IMR-90 (cell line): ENCODE measurements at regions not wholly inside any gene's neighbourhood (a gene's known extent, or its start where the extent isn't known, plus 50 kb on each side); places are given as distances from the start of the nearest gene placed in this dataset.

Experiments
- ATAC-seq: fragments of 200-7000 bp; cut with Tn5 transposase; 2 replicates; pipeline ENCODE4 v1.9.1; 2020; ENCODE audit warnings: low read depth, mild to moderate bottlenecking, moderate library complexity
- BruUV-seq: library from RNA; stranded (reverse); fragments of 400-500 nt; replicated peaks from 2 replicates; lab custom pipeline; 2021; lab: Mats Ljungman, UMichigan
- CTCF ChIA-PET: fragments of 300-600 bp; formaldehyde crosslinking; extraction: SDS; loops from one replicate; lab custom pipeline; 2021; ENCODE audit warnings: antibody characterized with exemption; lab: Yijun Ruan, JAX
- POLR2A ChIA-PET: fragments of 300-600 bp; sonication (Branson Sonifier 250); formaldehyde crosslinking; loops from one replicate; lab custom pipeline; 2022; ENCODE audit warnings: antibody characterized with exemption; ENCODE audit not compliant: unreplicated experiment; lab: Charles Lee
- DNase-seq: peaks from one replicate; pipeline ENCODE4 v3.0.0; 2013
- H2AFZ ChIP-seq: replicated peaks from 2 replicates; pipeline ENCODE3; 2013; ENCODE audit warnings: low read length, mild to moderate bottlenecking; ENCODE audit not compliant: poor library complexity
- H2AK5ac ChIP-seq: 2 replicates; pipeline ENCODE4 v1.6.1; 2013; ENCODE audit warnings: low read depth, low read length, inconsistent platforms
- H2AK9ac ChIP-seq: replicated peaks from 2 replicates; pipeline ENCODE3; 2013; ENCODE audit warnings: mild to moderate bottlenecking, low read depth, low read length, moderate library complexity; ENCODE audit not compliant: poor library complexity
- H2BK120ac ChIP-seq: 2 replicates; pipeline ENCODE4 v1.6.1; 2013; ENCODE audit warnings: low read depth, low read length, inconsistent platforms
- H2BK15ac ChIP-seq: 3 replicates; pipeline ENCODE4 v1.6.1; 2013; ENCODE audit warnings: low read depth, low read length, inconsistent platforms
- H2BK20ac ChIP-seq: 2 replicates; pipeline ENCODE4 v1.6.1; 2013; ENCODE audit warnings: low read depth, mild to moderate bottlenecking, inconsistent platforms, low read length, moderate library complexity
- H2BK5ac ChIP-seq: 2 replicates; pipeline ENCODE4 v1.6.1; 2013; ENCODE audit warnings: mild to moderate bottlenecking, low read depth, low read length, inconsistent platforms; ENCODE audit not compliant: poor library complexity, severe bottlenecking
- H3K14ac ChIP-seq: replicated peaks from 2 replicates; pipeline ENCODE4 v1.6.1; 2013; ENCODE audit warnings: low read depth, low read length, inconsistent platforms
- H3K18ac ChIP-seq: 2 replicates; pipeline ENCODE4 v1.6.1; 2013; ENCODE audit warnings: low read depth, low read length, control low read depth
- H3K23ac ChIP-seq: 2 replicates; pipeline ENCODE4 v1.6.1; 2013; ENCODE audit warnings: low read depth, low read length, inconsistent platforms
- H3K27ac ChIP-seq: 2 replicates; pipeline ENCODE4 v1.5.1; 2013; ENCODE audit warnings: mild to moderate bottlenecking, control low read depth, low read length; ENCODE audit not compliant: insufficient read depth
- H3K27me3 ChIP-seq: 2 replicates; pipeline ENCODE4 v1.6.1; 2013; ENCODE audit warnings: low read length; ENCODE audit not compliant: control insufficient read depth, insufficient read depth
- H3K36me3 ChIP-seq: 2 replicates; pipeline ENCODE4 v1.6.1; 2013; ENCODE audit warnings: low read length, mixed read lengths; ENCODE audit not compliant: control insufficient read depth, insufficient read depth
- H3K4ac ChIP-seq: 2 replicates; pipeline ENCODE4 v1.6.1; 2013; ENCODE audit warnings: low read depth, low read length, inconsistent platforms
- H3K4me1 ChIP-seq: 2 replicates; pipeline ENCODE4 v1.6.1; 2013; ENCODE audit warnings: low read length, mixed read lengths; ENCODE audit not compliant: control insufficient read depth, insufficient read depth
- H3K4me2 ChIP-seq: 2 replicates; pipeline ENCODE4 v1.6.1; 2013; ENCODE audit warnings: low read depth, mild to moderate bottlenecking, control low read depth, low read length, moderate library complexity
- H3K4me3 ChIP-seq: 2 replicates; pipeline ENCODE4 v1.5.1; 2013; ENCODE audit warnings: low read depth, mild to moderate bottlenecking, control low read depth, low read length, moderate library complexity; ENCODE audit not compliant: insufficient read depth
- H3K56ac ChIP-seq: 2 replicates; pipeline ENCODE4 v1.6.1; 2013; ENCODE audit warnings: low read length, inconsistent platforms; ENCODE audit not compliant: insufficient read depth; ENCODE audit errors: extremely low read depth
- H3K79me1 ChIP-seq, 2 experiments: 2 replicates each; pipeline ENCODE4 v1.6.1; 2013; ENCODE audit warnings: low read length in 2 of 2, inconsistent platforms in 1 of 2, low read depth in 1 of 2
- H3K9ac ChIP-seq: 2 replicates; pipeline ENCODE4 v1.6.1; 2013; ENCODE audit warnings: low read depth, low read length, control low read depth
- H3K9me1 ChIP-seq: 2 replicates; pipeline ENCODE4 v1.6.1; 2013; ENCODE audit warnings: low read length, inconsistent platforms; ENCODE audit not compliant: insufficient read depth
- H3K9me3 ChIP-seq: 2 replicates; pipeline ENCODE4 v1.6.1; 2013; ENCODE audit warnings: low read length; ENCODE audit not compliant: control insufficient read depth, insufficient read depth
- H4K20me1 ChIP-seq: 2 replicates; pipeline ENCODE4 v1.6.1; 2013; ENCODE audit warnings: low read length, inconsistent platforms; ENCODE audit not compliant: insufficient read depth
- H4K5ac ChIP-seq: 2 replicates; pipeline ENCODE4 v1.6.1; 2013; ENCODE audit warnings: mild to moderate bottlenecking, low read depth, low read length, control low read depth
- H4K8ac ChIP-seq, 2 experiments: 2 replicates each; pipeline ENCODE4 v1.6.1; 2013; ENCODE audit warnings: low read depth in 2 of 2, low read length in 2 of 2, control low read depth in 1 of 2, inconsistent platforms in 1 of 2
- H4K91ac ChIP-seq: 2 replicates; pipeline ENCODE4 v1.6.1; 2013; ENCODE audit warnings: low read depth, low read length, inconsistent platforms; ENCODE audit not compliant: insufficient read depth
- BHLHE40 ChIP-seq: fragments of 150-350 bp; IDR thresholded peaks from 2 replicates; pipeline ENCODE4 v1.6.1; 2016; ENCODE audit warnings: mild to moderate bottlenecking, low read depth, low read length
- CEBPB ChIP-seq: IDR thresholded peaks from 2 replicates; pipeline ENCODE4 v1.6.1; 2012; ENCODE audit warnings: low read depth, low read length, improper control_type of control experiment
- CHD1 ChIP-seq: IDR thresholded peaks from 2 replicates; pipeline ENCODE4 v1.6.1; 2012; ENCODE audit warnings: low read depth, low read length, improper control_type of control experiment
- CTCF ChIP-seq: conservative IDR thresholded peaks from 2 replicates; pipeline ENCODE4 v1.5.1; 2012; ENCODE audit warnings: mild to moderate bottlenecking, low read depth, low read length, improper control_type of control experiment
- ELK1 ChIP-seq: fragments of 150-350 bp; IDR thresholded peaks from 2 replicates; pipeline ENCODE4 v1.6.1; 2016; ENCODE audit warnings: low read depth, mild to moderate bottlenecking, low read length, moderate library complexity, borderline replicate concordance
- FOS ChIP-seq: fragments of 150-350 bp; IDR thresholded peaks from 2 replicates; pipeline ENCODE4 v1.6.1; 2016; ENCODE audit warnings: low read depth, low read length
- MAZ ChIP-seq: IDR thresholded peaks from 2 replicates; pipeline ENCODE4 v1.6.1; 2012; ENCODE audit warnings: low read depth, mild to moderate bottlenecking, low read length, improper control_type of control experiment, moderate library complexity, borderline replicate concordance
- MXI1 ChIP-seq: IDR thresholded peaks from 2 replicates; pipeline ENCODE4 v1.6.1; 2012; ENCODE audit warnings: low read depth, mild to moderate bottlenecking, low read length, moderate library complexity, borderline replicate concordance
- POLR2A ChIP-seq: IDR thresholded peaks from 2 replicates; pipeline ENCODE4 v1.6.1; 2012; ENCODE audit warnings: mild to moderate bottlenecking, low read depth, low read length
- RAD21 ChIP-seq: IDR thresholded peaks from 2 replicates; pipeline ENCODE4 v1.6.1; 2012; ENCODE audit warnings: low read length, improper control_type of control experiment
- RCOR1 ChIP-seq: IDR thresholded peaks from 2 replicates; pipeline ENCODE4 v1.6.1; 2012; ENCODE audit warnings: mild to moderate bottlenecking, low read length, improper control_type of control experiment; ENCODE audit not compliant: insufficient replicate concordance
- RFX5 ChIP-seq: IDR thresholded peaks from 2 replicates; pipeline ENCODE4 v1.8.0; 2012; ENCODE audit warnings: low read depth, mild to moderate bottlenecking, low read length, moderate library complexity
- SMC3 ChIP-seq: fragments of 150-350 bp; IDR thresholded peaks from 2 replicates; pipeline ENCODE4 v1.6.1; 2016; ENCODE audit warnings: low read depth, mild to moderate bottlenecking, antibody characterized with exemption, low read length, moderate library complexity
- WGBS, 2 experiments: methylation state at CpG; one replicate each; pipeline versions ENCODE4 v1.1.5 to v1.1.7; 2013; ENCODE audit warnings: missing lambda C conversion rate in 2 of 2; ENCODE audit not compliant: insufficient read length in 1 of 2; ENCODE audit errors: extremely low coverage in 2 of 2; 5-methylcytosine and 5-hydroxymethylcytosine counted together
- dilution Hi-C: fragments of 300-500 bp; cut with HindIII; formaldehyde crosslinking; loops from one replicate; pipeline ENCODE4 v1.14.3; 2018; ENCODE audit warnings: low sequenced_read_pairs; ENCODE audit not compliant: unreplicated experiment
- in situ Hi-C: fragments of 300-500 bp; cut with MboI; formaldehyde crosslinking; loops from 3 replicates; pipeline ENCODE4 v1.14.3; 2019; ENCODE audit warnings: low sequenced_read_pairs, inconsistent platforms, mixed read lengths
- intact Hi-C: fragments of 100-400 bp; cut with micrococcal nuclease; formaldehyde crosslinking; loops from 2 replicates; pipeline ENCODE4 v1.10.0; 2022

GRCh38 chr17:72536788-72537187, 416.0 kb downstream of the SOX9 start:
- no peak overlapping the region for H2BK5ac ChIP-seq
- H4K5ac ChIP-seq: no peak overlapping the region
- H4K91ac ChIP-seq: no peak overlapping the region
- no peak overlapping the region for H3K14ac ChIP-seq
- H4K20me1 ChIP-seq: 0 out of 2 replicates have a peak, but pooled peaks cover 4% of the 10 kb centered on the region
- H2BK120ac ChIP-seq: no peak overlapping the region
- peak overlapping the region; percentile 76 for H2AK5ac ChIP-seq
- 0 out of 2 replicates have a peak overlapping the region, but pooled peaks have one; percentile 16 for H3K23ac ChIP-seq
- DNase-seq (no peak), ATAC-seq (no peak)
- no peak overlapping the region for H2AK9ac ChIP-seq
- no peaks in the 10 kb centered on the region for H3K9me1 ChIP-seq
- intact Hi-C loops: no loop called here
- no peak overlapping the region for H2BK20ac ChIP-seq
- H3K79me1 ChIP-seq: peaks cover 34 to 62% of the 10 kb centered on the region in 2 experiments
- dilution Hi-C loops: no loop called here
- H3K4ac ChIP-seq: peak overlapping the region; percentile 31; the same call in 1 of the 2 replicates
- ChIA-PET POLR2A (interaction anchor here (0.5 kb wide), 1 partner anchor 414 kb away, joined by 10 read pairs; no protein-coding TSS in a partner anchor), CTCF (no interaction called here)
- no peaks in the 10 kb centered on the region for H3K36me3 ChIP-seq
- H3K4me3 ChIP-seq: no peak overlapping the region
- H3K4me2 ChIP-seq: no peak overlapping the region
- in situ Hi-C loops: loop anchor here (5.0 to 25.0 kb wide), 5 partner anchors 399 to 1424 kb away; no protein-coding TSS in a partner anchor
- peaks cover 3% of the 10 kb centered on the region; the same call in 1 of the 2 replicates for H3K4me1 ChIP-seq
- no peak overlapping the region for H3K27ac ChIP-seq
- H3K27me3 ChIP-seq: no peaks in the 10 kb centered on the region
- H3K9ac ChIP-seq: no peak overlapping the region
- no peaks in the 10 kb centered on the region; the same call in 1 of the 2 replicates for H3K9me3 ChIP-seq
- no peak for TF ChIP-seq FOS
- TF ChIP-seq POLR2A: no peak
- no peak for TF ChIP-seq RFX5
- no peak for TF ChIP-seq BHLHE40
- TF ChIP-seq RAD21: no peak
- no peak for TF ChIP-seq MAZ
- no peak for TF ChIP-seq CTCF
- no peak for TF ChIP-seq SMC3
- TF ChIP-seq CEBPB: no peak
- TF ChIP-seq RCOR1: no peak
- no peak for TF ChIP-seq CHD1
- no peak for TF ChIP-seq ELK1
- TF ChIP-seq MXI1: no peak
- no peak overlapping the region for H4K8ac ChIP-seq
- H3K56ac ChIP-seq: no peak overlapping the region
- no peak overlapping the region for H3K18ac ChIP-seq
- no peak overlapping the region for H2AFZ ChIP-seq
- no TSS peak for BruUV-seq
- no CpG with 5 or more reads among the region's 9 CpGs for WGBS, 2 experiments
- no peak overlapping the region; the same call in 2 of the 3 replicates for H2BK15ac ChIP-seq
